Sigmoid colon (tissue), 6 donors: ENCODE measurements at regions not wholly inside any gene's neighbourhood (a gene's known extent, or its start where the extent isn't known, plus 50 kb on each side); places are given as distances from the start of the nearest gene placed in this dataset.

Experiments used
- DNase-seq: peaks from one replicate; pipeline ENCODE4 v3.0.0-alpha.2; 2019
- H3K27ac ChIP-seq, 4 donors: fragments of 200-600 bp; sonication (generic); one replicate each; pipeline ENCODE4 v1.5.1; 2016 to 2019; ENCODE audit warnings: mild to moderate bottlenecking in 1 of 4
- H3K27me3 ChIP-seq, 3 donors: fragments of 200-600 bp; sonication (generic); one replicate each; pipeline ENCODE4 v1.5.1; 2019; ENCODE audit warnings: mild to moderate bottlenecking in 1 of 3
- H3K36me3 ChIP-seq, 4 donors: fragments of 200-600 bp; sonication (generic); one replicate each; pipeline ENCODE4 v1.5.1; 2016 to 2019
- H3K4me1 ChIP-seq, 4 donors: fragments of 200-600 bp; sonication (generic); one replicate each; pipeline ENCODE4 v1.5.1; 2017 to 2019
- H3K4me3 ChIP-seq, 4 donors: fragments of 200-600 bp; sonication (generic); one replicate each; pipeline ENCODE4 v1.5.1; 2017 to 2019; ENCODE audit warnings: mild to moderate bottlenecking in 2 of 4, moderate library complexity in 1 of 4
- H3K9me3 ChIP-seq, 4 donors: fragments of 200-600 bp in 3 of 4; sonication (generic) in 3 of 4; one replicate each; pipeline versions ENCODE4 v1.5.1 to v1.6.1; 2013 to 2019
- EP300 ChIP-seq, 4 donors: sonication (generic); formaldehyde crosslinking; IDR thresholded peaks; one replicate each; pipeline ENCODE4 v1.6.1; 2017; ENCODE audit warnings: antibody characterized with exemption in 4 of 4
- POLR2A ChIP-seq, 2 donors: fragments of 450-650 bp; IDR thresholded peaks; one replicate each; pipeline ENCODE4 v1.6.1; 2016; ENCODE audit warnings: antibody characterized with exemption in 2 of 2, mild to moderate bottlenecking in 2 of 2, moderate library complexity in 2 of 2
- POLR2AphosphoS5 ChIP-seq, 4 donors: sonication (generic); formaldehyde crosslinking; IDR thresholded peaks; one replicate each; pipeline ENCODE4 v1.6.1; 2017; ENCODE audit warnings: antibody characterized with exemption in 4 of 4
- WGBS, 2 donors: extraction: QIAGEN DNeasy Blood & Tissue Kit; methylation state at CpG; one replicate each; pipeline ENCODE4 v1.1.7; 2013; 5-methylcytosine and 5-hydroxymethylcytosine counted together
- intact Hi-C: fragments of 100-400 bp; cut with DNase I; formaldehyde crosslinking; loops from one replicate; pipeline ENCODE4 v1.15.1; 2023
- TF ChIP-seq, protein P1 (sequence below), 4 experiments: fragments of 450-650 bp in 3 of 4; fragments of 200-600 bp in 1 of 4; IDR thresholded peaks; one replicate each; pipeline ENCODE4 v1.5.1; 2016 to 2019; ENCODE audit warnings: antibody characterized with exemption in 4 of 4, mild to moderate bottlenecking in 3 of 4, moderate library complexity in 2 of 4
- donor health status: healthy with polysubstance abuse.
- donor health status: healthy.

DNA sequence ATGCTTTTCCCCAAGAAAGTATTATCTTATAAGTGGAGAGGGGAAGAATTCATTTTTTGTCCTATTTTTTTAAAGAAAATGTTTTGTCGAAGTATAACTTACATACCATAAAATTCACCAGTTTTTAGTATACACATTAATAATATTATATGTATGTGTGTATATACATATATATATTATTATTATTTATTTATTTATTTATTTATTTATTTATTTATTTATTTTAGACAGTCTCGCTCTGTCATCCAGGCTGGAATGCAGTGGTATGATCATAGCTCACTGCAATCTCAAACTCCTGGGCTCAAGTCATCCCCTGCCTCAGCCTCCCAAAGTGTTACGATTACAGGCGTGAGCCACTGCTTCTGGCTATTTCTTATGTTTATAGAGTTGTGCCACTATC lies 334.1 kb downstream of the ZNF674 start:
- no peaks in the 10 kb centered on the region for H3K9me3 ChIP-seq
- H3K4me1 ChIP-seq, result no peaks in the 10 kb centered on the region
- TF ChIP-seq POLR2AphosphoS5 (IDR thresholded peaks at IDR 0.05), result no peak
- no peak for TF ChIP-seq POLR2A (IDR thresholded peaks at IDR 0.05)
- TF ChIP-seq, protein P1, sequence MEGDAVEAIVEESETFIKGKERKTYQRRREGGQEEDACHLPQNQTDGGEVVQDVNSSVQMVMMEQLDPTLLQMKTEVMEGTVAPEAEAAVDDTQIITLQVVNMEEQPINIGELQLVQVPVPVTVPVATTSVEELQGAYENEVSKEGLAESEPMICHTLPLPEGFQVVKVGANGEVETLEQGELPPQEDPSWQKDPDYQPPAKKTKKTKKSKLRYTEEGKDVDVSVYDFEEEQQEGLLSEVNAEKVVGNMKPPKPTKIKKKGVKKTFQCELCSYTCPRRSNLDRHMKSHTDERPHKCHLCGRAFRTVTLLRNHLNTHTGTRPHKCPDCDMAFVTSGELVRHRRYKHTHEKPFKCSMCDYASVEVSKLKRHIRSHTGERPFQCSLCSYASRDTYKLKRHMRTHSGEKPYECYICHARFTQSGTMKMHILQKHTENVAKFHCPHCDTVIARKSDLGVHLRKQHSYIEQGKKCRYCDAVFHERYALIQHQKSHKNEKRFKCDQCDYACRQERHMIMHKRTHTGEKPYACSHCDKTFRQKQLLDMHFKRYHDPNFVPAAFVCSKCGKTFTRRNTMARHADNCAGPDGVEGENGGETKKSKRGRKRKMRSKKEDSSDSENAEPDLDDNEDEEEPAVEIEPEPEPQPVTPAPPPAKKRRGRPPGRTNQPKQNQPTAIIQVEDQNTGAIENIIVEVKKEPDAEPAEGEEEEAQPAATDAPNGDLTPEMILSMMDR (IDR thresholded peaks at IDR 0.05), result no peak
- TF ChIP-seq EP300 (IDR thresholded peaks at IDR 0.05), result no peak
- intact Hi-C loops, result no loop called here
- H3K4me3 ChIP-seq, result no peak overlapping the region
- no peaks in the 10 kb centered on the region for H3K36me3 ChIP-seq
- DNase-seq, result no peak
- H3K27me3 ChIP-seq, result no peaks in the 10 kb centered on the region
- 97 to 98% methylated on average over 4 of the region's 4 CpGs for WGBS, 2 donors
- H3K27ac ChIP-seq, result no peak overlapping the region

DNA sequence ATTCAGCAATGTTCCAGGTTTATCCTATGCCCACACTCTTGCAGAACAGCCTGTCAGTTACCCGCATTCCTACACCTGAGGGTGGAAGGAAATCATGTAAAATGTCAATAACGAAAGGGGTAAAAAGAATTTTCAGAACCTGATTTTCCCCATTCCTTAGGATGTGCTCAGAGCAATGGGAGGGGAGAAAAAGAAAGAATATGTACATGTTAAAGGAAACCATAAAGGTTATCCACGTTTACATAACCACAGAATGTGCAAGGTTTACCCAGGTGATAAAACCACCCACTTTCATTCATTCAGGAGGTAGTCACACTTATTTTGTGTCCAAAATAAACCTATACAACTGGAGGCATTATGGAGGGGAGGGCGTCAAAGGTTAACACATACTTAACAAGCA lies 335.5 kb downstream of the ZNF674 start:
- Histone ChIP-seq H3K4me1 (no peaks in the 10 kb centered on the region), H3K4me3 (no peak overlapping the region), H3K27ac (no peak overlapping the region), H3K36me3 (no peaks in the 10 kb centered on the region), H3K9me3 (no peaks in the 10 kb centered on the region), H3K27me3 (no peaks in the 10 kb centered on the region)
- no peak for TF ChIP-seq EP300 (IDR thresholded peaks at IDR 0.05)
- TF ChIP-seq POLR2AphosphoS5 (IDR thresholded peaks at IDR 0.05), result no peak
- TF ChIP-seq, protein P1 (IDR thresholded peaks at IDR 0.05), result no peak
- TF ChIP-seq POLR2A (IDR thresholded peaks at IDR 0.05), result no peak
- 22 to 52% methylated on average over 4 of the region's 4 CpGs for WGBS, 2 donors
- intact Hi-C loops, result no loop called here
- no peak for DNase-seq

DNA sequence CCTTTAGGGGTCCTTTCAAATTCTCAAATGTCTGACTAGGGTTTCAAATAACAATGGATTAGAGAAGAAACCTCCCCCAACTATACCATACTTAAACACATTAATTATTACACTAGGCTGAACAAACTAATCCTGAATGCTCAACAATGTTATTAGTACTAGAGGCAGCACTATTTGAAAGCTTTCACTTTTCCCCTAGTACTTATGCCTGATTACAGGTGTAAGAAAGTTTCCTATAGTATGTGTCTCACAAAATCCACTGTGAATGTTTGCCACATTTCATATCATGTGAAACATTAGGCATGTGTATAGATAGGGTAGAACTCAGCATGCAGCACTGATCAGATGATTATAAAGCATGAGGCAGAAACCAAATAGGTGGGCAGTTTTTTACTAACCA lies 336.2 kb downstream of the ZNF674 start:
- DNase-seq, result no peak
- TF ChIP-seq EP300 (IDR thresholded peaks at IDR 0.05) (no peak), POLR2AphosphoS5 (IDR thresholded peaks at IDR 0.05) (no peak), POLR2A (IDR thresholded peaks at IDR 0.05) (no peak)
- TF ChIP-seq, protein P1 (IDR thresholded peaks at IDR 0.05), result no peak
- intact Hi-C loops, result no loop called here
- H3K27me3 ChIP-seq, result no peaks in the 10 kb centered on the region
- H3K36me3 ChIP-seq, result no peaks in the 10 kb centered on the region
- no peak overlapping the region for H3K4me3 ChIP-seq
- no peaks in the 10 kb centered on the region for H3K9me3 ChIP-seq
- H3K27ac ChIP-seq, result no peak overlapping the region
- H3K4me1 ChIP-seq, result no peaks in the 10 kb centered on the region

DNA sequence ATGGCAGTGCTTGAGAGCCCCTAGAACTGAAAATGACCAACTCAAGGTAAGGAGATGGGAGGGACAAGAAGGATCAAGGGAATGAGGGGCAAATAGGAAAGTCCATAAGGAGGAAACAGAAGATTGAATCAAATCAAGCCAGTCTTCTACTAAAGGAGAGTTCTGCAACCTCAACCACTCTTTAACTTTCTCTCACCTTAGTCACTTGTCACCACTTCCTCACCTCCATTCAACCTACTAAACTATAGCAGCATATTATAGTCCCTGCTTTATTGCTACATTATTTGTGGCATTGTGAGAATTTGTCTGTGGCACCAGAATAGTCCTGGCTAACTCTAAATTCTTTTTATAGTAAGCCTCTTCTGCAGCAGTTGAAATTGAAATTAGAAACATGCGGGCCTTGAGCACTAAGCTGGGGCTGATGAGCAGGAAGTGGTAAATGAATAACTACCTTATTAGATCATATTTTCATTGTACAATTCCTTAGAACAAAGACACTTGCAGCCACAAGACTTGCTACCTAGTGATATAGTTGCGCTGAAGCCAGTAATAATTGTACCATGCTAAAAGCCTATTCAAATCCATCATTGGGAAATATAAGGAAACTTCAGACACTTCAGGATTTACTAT lies 336.9 kb downstream of the ZNF674 start:
- Histone ChIP-seq H3K27ac (no peak overlapping the region), H3K36me3 (no peaks in the 10 kb centered on the region), H3K4me3 (no peak overlapping the region), H3K9me3 (no peaks in the 10 kb centered on the region), H3K4me1 (no peaks in the 10 kb centered on the region), H3K27me3 (no peaks in the 10 kb centered on the region)
- TF ChIP-seq POLR2A (IDR thresholded peaks at IDR 0.05) (no peak), EP300 (IDR thresholded peaks at IDR 0.05) (no peak), POLR2AphosphoS5 (IDR thresholded peaks at IDR 0.05) (no peak)
- TF ChIP-seq, protein P1 (IDR thresholded peaks at IDR 0.05), result no peak
- intact Hi-C loops, result no loop called here
- WGBS, 2 donors, result 22 to 28% methylated on average over 2 of the region's 2 CpGs
- no peak for DNase-seq
